ENCODE measurements at regions not wholly inside any gene's neighbourhood (a gene's known extent, or its start where the extent isn't known, plus 50 kb on each side); places are given as distances from the start of the nearest gene placed in this dataset.

DNA sequence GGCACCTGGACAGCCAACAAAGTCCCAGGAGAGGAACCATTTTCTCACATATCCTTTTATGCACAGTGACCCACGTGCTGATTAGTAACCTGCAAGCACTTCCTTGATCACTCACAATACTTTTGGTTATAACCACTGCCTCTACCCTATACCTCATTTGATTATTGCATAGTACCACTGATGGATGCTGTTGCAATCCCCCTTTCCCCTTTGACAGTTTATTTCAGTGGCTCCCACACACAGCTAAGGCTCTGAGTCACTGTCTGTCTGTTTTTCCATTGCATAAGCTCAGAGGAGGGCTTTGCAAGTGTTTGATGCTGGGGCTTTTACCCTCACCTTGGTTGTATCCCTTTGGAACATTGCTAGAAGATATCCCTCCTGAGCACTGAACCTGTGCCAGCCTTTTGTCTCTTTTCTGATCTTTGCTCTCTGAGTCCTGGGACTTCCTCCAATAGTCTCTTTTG is 101.7 kb upstream of the RBBP8 start:
- TF ChIP-seq, protein P1, sequence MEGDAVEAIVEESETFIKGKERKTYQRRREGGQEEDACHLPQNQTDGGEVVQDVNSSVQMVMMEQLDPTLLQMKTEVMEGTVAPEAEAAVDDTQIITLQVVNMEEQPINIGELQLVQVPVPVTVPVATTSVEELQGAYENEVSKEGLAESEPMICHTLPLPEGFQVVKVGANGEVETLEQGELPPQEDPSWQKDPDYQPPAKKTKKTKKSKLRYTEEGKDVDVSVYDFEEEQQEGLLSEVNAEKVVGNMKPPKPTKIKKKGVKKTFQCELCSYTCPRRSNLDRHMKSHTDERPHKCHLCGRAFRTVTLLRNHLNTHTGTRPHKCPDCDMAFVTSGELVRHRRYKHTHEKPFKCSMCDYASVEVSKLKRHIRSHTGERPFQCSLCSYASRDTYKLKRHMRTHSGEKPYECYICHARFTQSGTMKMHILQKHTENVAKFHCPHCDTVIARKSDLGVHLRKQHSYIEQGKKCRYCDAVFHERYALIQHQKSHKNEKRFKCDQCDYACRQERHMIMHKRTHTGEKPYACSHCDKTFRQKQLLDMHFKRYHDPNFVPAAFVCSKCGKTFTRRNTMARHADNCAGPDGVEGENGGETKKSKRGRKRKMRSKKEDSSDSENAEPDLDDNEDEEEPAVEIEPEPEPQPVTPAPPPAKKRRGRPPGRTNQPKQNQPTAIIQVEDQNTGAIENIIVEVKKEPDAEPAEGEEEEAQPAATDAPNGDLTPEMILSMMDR (IDR thresholded peaks at IDR 0.05), result no peak
- TF ChIP-seq POLR2AphosphoS5 (IDR thresholded peaks at IDR 0.05), result no peak
